ENCODE measurements at regions not wholly inside any gene's neighbourhood (a gene's known extent, or its start where the extent isn't known, plus 50 kb on each side); places are given as distances from the start of the nearest gene placed in this dataset.

DNA sequence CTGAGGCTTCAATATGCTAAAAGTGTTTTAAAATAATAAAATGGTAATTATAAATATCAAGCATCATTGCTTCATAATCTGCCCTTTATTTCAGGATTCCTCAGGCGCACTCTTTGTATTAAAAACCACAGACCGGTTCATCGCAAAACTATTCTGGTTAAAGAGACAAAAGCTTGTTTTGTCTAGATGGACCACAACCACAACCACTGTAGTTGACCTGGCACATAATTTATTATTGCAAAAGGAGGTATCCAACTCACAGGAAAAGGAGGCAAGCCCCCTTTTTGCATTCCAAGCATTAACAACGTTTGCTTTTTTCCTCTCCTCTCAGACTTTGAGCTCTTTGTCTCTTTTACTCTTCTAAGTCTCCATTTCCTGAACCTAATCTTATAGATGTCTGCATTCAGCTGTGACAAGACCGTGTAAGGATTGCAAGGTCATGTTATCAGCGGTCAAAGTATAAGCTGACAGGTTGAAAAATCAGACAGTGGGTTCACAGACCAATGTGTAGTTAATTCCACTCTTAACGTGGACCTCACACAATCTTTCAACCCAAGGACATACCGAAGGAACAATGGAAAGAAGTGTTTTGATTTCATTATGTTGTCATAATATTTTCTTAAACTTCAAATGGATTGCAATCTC lies 1057.6 kb downstream of the GALC start:
- no peaks in the 10 kb centered on the region for H3K4me1 Mint-ChIP-seq
- DNase-seq (no peak), ATAC-seq (ENCODE audit: low read depth) (no peak)
- H3K27ac Mint-ChIP-seq: no peak overlapping the region
- no peak overlapping the region for H3K4me3 Mint-ChIP-seq
- peaks cover 5% of the 10 kb centered on the region for H3K9me3 Mint-ChIP-seq
- no peaks in the 10 kb centered on the region for H3K27me3 Mint-ChIP-seq
- POLR2A ChIA-PET: no interaction called here
- TF ChIP-seq, protein P1, sequence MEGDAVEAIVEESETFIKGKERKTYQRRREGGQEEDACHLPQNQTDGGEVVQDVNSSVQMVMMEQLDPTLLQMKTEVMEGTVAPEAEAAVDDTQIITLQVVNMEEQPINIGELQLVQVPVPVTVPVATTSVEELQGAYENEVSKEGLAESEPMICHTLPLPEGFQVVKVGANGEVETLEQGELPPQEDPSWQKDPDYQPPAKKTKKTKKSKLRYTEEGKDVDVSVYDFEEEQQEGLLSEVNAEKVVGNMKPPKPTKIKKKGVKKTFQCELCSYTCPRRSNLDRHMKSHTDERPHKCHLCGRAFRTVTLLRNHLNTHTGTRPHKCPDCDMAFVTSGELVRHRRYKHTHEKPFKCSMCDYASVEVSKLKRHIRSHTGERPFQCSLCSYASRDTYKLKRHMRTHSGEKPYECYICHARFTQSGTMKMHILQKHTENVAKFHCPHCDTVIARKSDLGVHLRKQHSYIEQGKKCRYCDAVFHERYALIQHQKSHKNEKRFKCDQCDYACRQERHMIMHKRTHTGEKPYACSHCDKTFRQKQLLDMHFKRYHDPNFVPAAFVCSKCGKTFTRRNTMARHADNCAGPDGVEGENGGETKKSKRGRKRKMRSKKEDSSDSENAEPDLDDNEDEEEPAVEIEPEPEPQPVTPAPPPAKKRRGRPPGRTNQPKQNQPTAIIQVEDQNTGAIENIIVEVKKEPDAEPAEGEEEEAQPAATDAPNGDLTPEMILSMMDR (IDR thresholded peaks at IDR 0.05): no peak
- no peaks in the 10 kb centered on the region for H3K36me3 Mint-ChIP-seq (ENCODE audit: low read depth)
- CTCF ChIA-PET: no interaction called here
- intact Hi-C loops (cut with micrococcal nuclease): no loop called here

DNA sequence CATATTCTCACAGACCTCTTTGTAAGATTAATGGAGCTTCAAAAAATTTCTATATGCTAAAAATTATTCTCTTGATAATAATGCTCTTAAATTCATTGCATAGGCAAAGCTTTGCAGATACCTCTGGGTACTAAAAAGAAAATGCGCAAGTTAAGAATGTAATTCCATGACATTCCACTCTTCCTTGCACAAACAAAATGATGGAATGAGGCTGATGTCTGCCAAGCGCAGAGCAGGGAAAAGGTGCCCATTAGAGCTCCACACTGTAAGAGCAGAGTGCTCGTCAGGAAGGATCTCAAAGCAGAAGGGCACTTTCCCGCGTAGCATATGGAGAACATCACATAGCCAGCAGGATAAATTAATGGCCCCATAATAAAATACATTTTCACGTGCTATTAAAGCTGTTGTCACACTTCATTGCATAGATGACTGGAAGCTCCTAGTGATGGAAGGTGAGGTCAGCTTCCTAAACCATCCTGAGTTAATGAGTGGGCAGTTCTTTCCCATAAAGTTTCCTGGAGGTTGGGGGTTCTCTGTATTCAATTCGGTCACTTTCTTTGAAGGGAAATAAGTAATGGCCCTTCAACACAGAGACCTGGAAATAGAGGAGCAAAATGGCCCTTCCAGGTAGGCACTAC lies 1058.9 kb downstream of the GALC start:
- Mint-ChIP-seq H3K27ac (no peak overlapping the region), H3K9me3 (peaks cover 5% of the 10 kb centered on the region), H3K4me1 (no peaks in the 10 kb centered on the region), H3K27me3 (no peaks in the 10 kb centered on the region), H3K36me3 (ENCODE audit: low read depth) (no peaks in the 10 kb centered on the region), H3K4me3 (no peak overlapping the region)
- ChIA-PET POLR2A (no interaction called here), CTCF (no interaction called here)
- DNase-seq (no peak), ATAC-seq (ENCODE audit: low read depth) (no peak)
- TF ChIP-seq, protein P1 (IDR thresholded peaks at IDR 0.05): no peak
- intact Hi-C loops (cut with micrococcal nuclease): no loop called here

DNA sequence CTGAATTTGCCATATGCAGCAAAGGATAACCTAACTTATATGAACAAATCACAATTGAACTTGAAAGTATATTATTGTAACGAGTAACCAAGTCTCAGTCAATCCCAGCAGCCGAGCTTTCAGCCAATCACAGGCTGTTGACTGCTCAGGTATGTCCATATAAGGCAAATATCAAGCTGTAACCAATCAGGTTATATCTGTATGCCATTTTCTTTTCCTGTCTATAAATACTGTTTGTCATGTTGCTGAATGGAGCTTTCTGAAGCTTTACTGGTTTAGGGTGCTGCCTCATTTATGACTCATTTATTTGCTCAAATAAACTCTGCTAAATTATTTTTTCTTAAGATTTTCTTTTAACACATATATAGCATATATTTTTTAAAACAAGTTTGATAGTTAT lies 1059.5 kb downstream of the GALC start:
- DNase-seq (no peak), ATAC-seq (ENCODE audit: low read depth) (no peak)
- intact Hi-C loops (cut with micrococcal nuclease): no loop called here
- Mint-ChIP-seq H3K27ac (no peak overlapping the region), H3K36me3 (ENCODE audit: low read depth) (no peaks in the 10 kb centered on the region), H3K4me1 (no peaks in the 10 kb centered on the region), H3K27me3 (no peaks in the 10 kb centered on the region), H3K4me3 (no peak overlapping the region), H3K9me3 (peaks cover 2% of the 10 kb centered on the region)
- CTCF ChIA-PET: no interaction called here
- POLR2A ChIA-PET: no interaction called here
- TF ChIP-seq, protein P1 (IDR thresholded peaks at IDR 0.05): no peak

DNA sequence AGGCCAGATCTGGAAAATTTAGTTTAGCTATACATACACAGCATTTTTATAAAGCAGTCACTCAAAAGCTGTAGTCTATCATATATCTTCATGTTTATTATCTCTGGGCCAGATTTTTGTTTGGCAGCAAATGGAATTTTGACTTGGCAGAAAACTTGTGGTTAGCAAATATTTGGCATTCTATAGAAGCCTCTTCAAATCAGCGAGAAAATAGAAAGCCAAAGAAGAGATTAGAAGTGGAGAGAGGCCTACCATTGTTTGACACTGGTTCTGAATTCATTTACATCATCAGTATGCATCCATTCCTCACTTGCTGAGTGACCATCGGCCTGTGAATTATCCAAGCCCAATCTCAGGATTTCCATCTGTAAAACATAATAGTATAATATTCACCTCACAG lies 1077.6 kb downstream of the GALC start:
- Mint-ChIP-seq H3K9me3 (no peaks in the 10 kb centered on the region), H3K36me3 (ENCODE audit: low read depth) (no peaks in the 10 kb centered on the region), H3K27ac (no peak overlapping the region), H3K4me3 (no peak overlapping the region), H3K27me3 (no peaks in the 10 kb centered on the region), H3K4me1 (no peaks in the 10 kb centered on the region)
- TF ChIP-seq, protein P1 (IDR thresholded peaks at IDR 0.05): no peak
- intact Hi-C loops (cut with micrococcal nuclease): no loop called here
- ATAC-seq (ENCODE audit: low read depth) (no peak), DNase-seq (no peak)
- ChIA-PET POLR2A (no interaction called here), CTCF (no interaction called here)

DNA sequence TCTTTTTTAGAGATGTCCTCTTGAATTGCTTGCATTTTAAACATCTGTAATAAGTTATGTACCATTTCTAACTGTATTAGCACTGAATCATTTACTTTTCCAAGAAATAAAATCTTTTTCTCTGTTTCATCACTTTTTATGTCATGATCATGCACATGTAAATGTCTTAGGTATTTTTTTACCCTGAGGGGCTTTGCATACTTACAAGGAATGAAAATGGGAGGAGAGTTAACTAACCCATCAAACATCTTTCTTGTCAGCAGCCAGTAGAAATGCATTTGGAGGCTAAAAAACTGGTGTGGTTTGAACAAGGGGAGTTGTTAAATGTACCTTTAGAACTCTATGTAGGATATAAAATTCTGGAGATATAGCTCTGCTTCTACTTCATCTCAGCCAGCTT lies 1080.3 kb downstream of the GALC start:
- TF ChIP-seq, protein P1 (IDR thresholded peaks at IDR 0.05): no peak
- ChIA-PET CTCF (no interaction called here), POLR2A (no interaction called here)
- no peak for ATAC-seq (ENCODE audit: low read depth)
- intact Hi-C loops (cut with micrococcal nuclease): no loop called here
- DNase-seq: no peak
- Mint-ChIP-seq H3K27me3 (no peaks in the 10 kb centered on the region), H3K4me3 (no peak overlapping the region), H3K27ac (no peak overlapping the region), H3K4me1 (no peaks in the 10 kb centered on the region), H3K36me3 (ENCODE audit: low read depth) (no peaks in the 10 kb centered on the region), H3K9me3 (no peaks in the 10 kb centered on the region)
